ENCODE measurements at regions not wholly inside any gene's neighbourhood (a gene's known extent, or its start where the extent isn't known, plus 50 kb on each side); places are given as distances from the start of the nearest gene placed in this dataset.

GRCh38 chr6:100259865-100260264, 204.9 kb downstream of the SIM1 start:
- TF ChIP-seq CTCF (conservative IDR thresholded peaks at IDR 0.05; ENCODE audit: low read depth, low read length) (no peak), EZH2 (IDR thresholded peaks at IDR 0.05; ENCODE audit: borderline replicate concordance, low read depth, low read length, poor library complexity, severe bottlenecking) (no peak)

Data from A673 (cell line).